Gastroesophageal sphincter (tissue), 3 donors: ENCODE measurements at regions not wholly inside any gene's neighbourhood (a gene's known extent, or its start where the extent isn't known, plus 50 kb on each side); places are given as distances from the start of the nearest gene placed in this dataset.

Experiments
- CTCF ChIP-seq, 4 experiments: fragments of 200-600 bp in 2 of 4; fragments of 450-650 bp in 2 of 4; sonication (generic) in 1 of 4; IDR thresholded peaks; one replicate each; pipeline ENCODE4 v1.5.1; 2017 to 2019; ENCODE audit warnings: antibody characterized with exemption in 4 of 4, mild to moderate bottlenecking in 2 of 4, moderate library complexity in 2 of 4
- POLR2A ChIP-seq, 2 donors: fragments of 450-650 bp; IDR thresholded peaks; one replicate each; pipeline ENCODE4 v1.6.1; 2017; ENCODE audit warnings: antibody characterized with exemption in 2 of 2, mild to moderate bottlenecking in 2 of 2, moderate library complexity in 1 of 2

- TF ChIP-seq CTCF (IDR thresholded peaks at IDR 0.05) = no peak
- TF ChIP-seq POLR2A (IDR thresholded peaks at IDR 0.05) = no peak
Measured at GRCh38 chr10:78589687-78590086, 479.1 kb upstream of the ZMIZ1 start.
